Astrocyte of the cerebellum (primary cell): ENCODE measurements at regions not wholly inside any gene's neighbourhood (a gene's known extent, or its start where the extent isn't known, plus 50 kb on each side); places are given as distances from the start of the nearest gene placed in this dataset.

Experiments
- DNase-seq: peaks from one replicate; pipeline ENCODE4 v3.0.0-alpha.2; 2011; ENCODE audit warnings: low read depth
- H3K4me3 ChIP-seq: 2 replicates; pipeline ENCODE4 v1.5.1; 2011; ENCODE audit warnings: mild to moderate bottlenecking, low read depth, low read length, moderate library complexity
- CTCF ChIP-seq: IDR thresholded peaks from 2 replicates; pipeline ENCODE4 v1.5.1; 2012; ENCODE audit warnings: low read length, low read depth, moderate library complexity, mild to moderate bottlenecking; ENCODE audit errors: missing control alignments
- in situ Hi-C: cut with HindIII; loops from 2 replicates; pipeline ENCODE4 v1.10.0; 2017; ENCODE audit warnings: low sequenced_read_pairs

GRCh38 chr12:123073292-123073691 is 77.6 kb downstream of the PITPNM2 start:
- in situ Hi-C loops = no loop called here
- no peak for DNase-seq
- H3K4me3 ChIP-seq = no peak overlapping the region
- no peak for TF ChIP-seq CTCF

- no peak for TF ChIP-seq CTCF
- no peak overlapping the region for H3K4me3 ChIP-seq
- in situ Hi-C loops = no loop called here
- no peak for DNase-seq
Measured at GRCh38 chr12:123071857-123072256, 79.0 kb downstream of the PITPNM2 start.

- TF ChIP-seq CTCF = no peak
- no peak overlapping the region for H3K4me3 ChIP-seq
- no peak for DNase-seq
- in situ Hi-C loops = no loop called here
Measured at GRCh38 chr12:123071099-123071800, 79.6 kb downstream of the PITPNM2 start.

GRCh38 chr12:123070267-123071081 is 80.4 kb downstream of the PITPNM2 start:
- DNase-seq = no peak
- no peak overlapping the region for H3K4me3 ChIP-seq
- in situ Hi-C loops = no loop called here
- TF ChIP-seq CTCF = no peak

- in situ Hi-C loops = no loop called here
- H3K4me3 ChIP-seq = no peak overlapping the region
- no peak for DNase-seq
- TF ChIP-seq CTCF = no peak
Measured at GRCh38 chr12:123069436-123070266, 81.2 kb downstream of the PITPNM2 start.

GRCh38 chr12:123067654-123068053 is 83.2 kb downstream of the PITPNM2 start:
- in situ Hi-C loops = no loop called here
- DNase-seq = no peak
- no peak overlapping the region for H3K4me3 ChIP-seq
- TF ChIP-seq CTCF = no peak
